Left colon (tissue), 2 donors: ENCODE measurements at regions not wholly inside any gene's neighbourhood (a gene's known extent, or its start where the extent isn't known, plus 50 kb on each side); places are given as distances from the start of the nearest gene placed in this dataset.
"Not testable (repeated sequence)": the region's sequence is repeated elsewhere in the genome, so short reads cannot be mapped to it uniquely, and the experiment has no call there.

Experiments used
- ATAC-seq: fragments of 200-7000 bp; cut with Tn5 transposase; one replicate; pipeline ENCODE4 v1.9.1; 2020; ENCODE audit warnings: mild to moderate bottlenecking, moderate library complexity
- DNase-seq, 2 donors: peaks; one replicate each; pipeline ENCODE4 v3.0.0-alpha.2; 2020
- intact Hi-C, 2 donors: fragments of 100-400 bp; cut with DNase I in 1 of 2; cut with micrococcal nuclease in 1 of 2; formaldehyde crosslinking; loops; one replicate each; pipeline versions ENCODE4 v1.11.2 to v1.14.0; 2022; cut with DNase I, micrococcal nuclease
- donor health status: DM: no; HTN: no; CAD: no.
- donor health status: DM: yes; HTN: yes; CAD: no.

DNA sequence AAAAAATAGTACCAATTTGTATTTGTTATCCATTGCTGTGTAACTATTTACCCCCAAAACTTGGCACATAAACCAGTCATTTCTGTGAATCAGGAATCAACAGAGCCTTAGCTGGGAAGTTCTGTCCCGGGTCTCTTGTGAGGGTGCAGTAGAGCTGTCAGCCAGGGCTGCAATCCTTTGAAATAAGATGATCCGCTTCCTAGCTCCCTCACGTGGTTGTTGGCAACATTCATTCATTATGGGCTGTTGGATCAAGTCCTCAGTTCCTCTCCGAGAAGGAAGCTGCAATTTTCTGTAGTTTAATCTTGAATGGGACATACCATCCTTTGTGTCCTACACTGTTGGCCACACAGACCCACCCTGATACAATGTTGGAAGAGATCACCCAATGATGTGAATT, 277.2 kb downstream of the SUCLA2 start:
- ATAC-seq (no peak), DNase-seq (no peak)
- intact Hi-C loops: no loop called here

DNA sequence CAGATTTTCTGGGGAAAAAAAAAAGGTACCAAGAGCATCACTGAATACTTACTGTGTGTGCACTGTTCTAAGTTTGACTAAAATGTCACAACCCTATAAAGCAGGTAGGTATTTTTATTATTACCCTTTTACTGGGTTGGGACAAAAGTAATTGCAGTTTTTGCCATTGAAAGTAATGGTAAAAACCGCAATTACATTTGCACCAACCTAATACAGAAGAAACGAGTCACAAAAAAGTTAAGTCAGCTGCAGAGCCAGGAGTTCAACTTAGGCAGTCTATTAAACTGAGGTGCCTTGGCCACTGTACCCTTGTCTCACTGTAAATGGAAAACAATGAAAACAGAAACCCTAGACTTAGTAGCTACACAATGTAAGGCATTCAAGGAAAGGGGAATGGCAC, 281.9 kb downstream of the SUCLA2 start:
- DNase-seq (no peak), ATAC-seq (no peak)
- intact Hi-C loops: no loop called here

DNA sequence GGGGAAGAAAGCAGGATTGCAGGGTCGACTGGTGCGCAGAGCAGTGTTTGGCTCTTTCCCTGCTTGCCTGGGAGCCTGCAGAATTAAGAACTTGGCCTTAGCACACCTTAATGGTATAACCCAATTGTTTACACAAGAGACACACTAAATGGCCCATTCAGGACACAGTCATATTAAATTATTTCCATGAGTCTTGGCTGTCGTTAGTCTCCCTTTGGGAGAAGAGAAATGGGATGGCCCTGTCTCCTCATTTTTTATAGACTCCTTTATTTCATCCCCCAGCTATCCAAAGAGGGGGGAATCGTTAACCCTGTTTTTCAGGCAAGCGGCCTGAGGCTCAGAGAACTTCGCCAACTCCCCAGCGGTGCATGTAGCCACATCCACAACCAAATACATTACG, 282.5 kb downstream of the SUCLA2 start:
- intact Hi-C loops: no loop called here
- ATAC-seq (no peak), DNase-seq (no peak)

DNA sequence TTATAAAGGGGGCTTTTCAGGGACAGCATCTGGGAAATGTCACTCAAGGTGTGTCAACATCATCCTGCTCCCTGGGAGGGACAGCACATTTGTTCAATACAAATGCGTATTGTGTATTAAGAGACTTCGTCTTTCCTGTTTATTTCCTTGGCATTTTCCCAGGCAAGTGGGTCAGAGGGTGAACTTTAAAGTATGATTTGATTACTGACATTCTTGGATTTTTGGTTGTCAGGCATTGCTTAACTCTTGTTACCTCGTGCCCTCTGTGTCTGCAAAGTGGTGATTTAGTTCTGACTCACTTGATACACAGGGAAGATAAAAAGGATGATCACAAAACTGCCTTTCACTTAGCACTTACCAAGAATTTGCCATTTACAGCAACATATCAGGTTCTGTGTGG, 292.7 kb downstream of the SUCLA2 start:
- ATAC-seq (no peak), DNase-seq (no peak)
- intact Hi-C loops: no loop called here

DNA sequence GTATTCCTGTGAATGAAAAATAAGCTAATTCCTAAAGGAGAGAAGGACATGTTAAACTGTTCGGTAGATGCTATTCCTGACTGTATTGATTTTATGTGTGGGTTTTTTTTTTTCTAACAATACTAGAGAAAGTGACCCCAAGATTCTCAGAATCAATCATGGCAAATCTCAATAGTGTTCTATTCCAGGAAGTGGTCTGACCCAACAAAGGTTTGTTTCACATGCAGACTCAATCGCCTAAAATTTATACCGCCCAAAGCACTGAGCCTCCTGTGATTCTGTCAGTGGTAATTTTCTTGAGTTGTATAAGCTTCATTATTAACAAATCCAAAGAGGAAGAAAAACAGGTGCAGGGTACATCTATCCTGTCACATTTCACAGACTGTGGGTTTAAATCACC, 293.7 kb downstream of the SUCLA2 start:
- DNase-seq (no peak), ATAC-seq (no peak)
- intact Hi-C loops: no loop called here

DNA sequence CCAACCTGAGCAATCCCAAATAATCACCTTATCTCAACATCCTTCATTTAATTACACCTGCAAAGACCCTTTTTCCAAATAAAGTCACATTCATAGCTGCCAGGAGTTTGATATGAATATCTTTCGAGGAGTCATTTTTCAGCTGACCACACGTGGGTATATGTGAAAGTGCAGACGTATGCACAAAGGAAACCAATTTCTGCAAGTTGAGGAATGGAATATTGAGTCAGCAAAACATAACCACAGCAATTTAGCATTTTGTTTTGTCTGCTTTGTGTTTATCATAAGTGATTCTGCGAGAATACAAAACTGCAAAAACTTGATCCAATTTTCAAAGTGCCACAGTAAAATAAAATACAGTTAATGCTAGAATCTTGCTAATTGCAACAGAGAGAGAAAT, 295.9 kb downstream of the SUCLA2 start:
- DNase-seq (no peak), ATAC-seq (no peak)
- intact Hi-C loops: no loop called here

DNA sequence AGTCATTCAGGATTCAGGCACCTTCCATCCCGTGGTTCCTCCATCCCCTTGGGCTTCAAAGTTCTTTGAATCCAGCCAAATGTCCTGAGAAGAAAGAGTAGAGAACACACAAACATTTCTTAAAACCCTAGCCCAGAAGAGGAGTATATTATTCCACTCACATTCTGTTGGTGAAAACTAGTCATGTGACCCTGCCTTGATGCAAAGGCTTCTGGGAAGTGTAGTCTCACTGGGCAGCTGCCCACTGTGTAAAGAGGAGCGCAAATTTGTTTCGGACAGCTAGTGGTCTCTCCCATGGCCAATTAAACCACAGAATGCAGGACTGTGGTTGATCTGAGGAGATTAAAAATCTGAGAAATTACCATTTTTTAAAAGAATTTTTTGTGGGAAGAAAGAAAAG, 304.4 kb downstream of the SUCLA2 start:
- ATAC-seq (no peak), DNase-seq (no peak)
- intact Hi-C loops: no loop called here

DNA sequence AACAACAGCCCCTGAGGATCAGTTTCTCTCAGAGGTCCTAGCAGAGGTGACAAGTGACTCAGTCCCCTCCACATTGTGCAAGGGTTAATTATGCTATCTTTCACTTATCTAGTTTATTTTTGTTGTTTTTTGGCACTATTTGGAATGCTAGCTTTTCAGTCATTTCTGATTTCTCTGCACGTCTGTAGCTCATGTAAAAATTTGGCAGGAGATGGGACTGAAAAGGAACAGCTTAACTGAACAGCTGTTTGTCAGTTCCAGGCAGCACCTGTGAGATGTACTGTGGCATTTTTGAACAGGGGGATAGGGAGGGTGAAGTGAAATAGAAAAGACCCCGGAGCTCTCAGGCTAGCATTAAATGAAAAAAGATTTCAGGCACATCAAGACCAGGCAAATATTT, 313.5 kb downstream of the SUCLA2 start:
- no peak for DNase-seq

DNA sequence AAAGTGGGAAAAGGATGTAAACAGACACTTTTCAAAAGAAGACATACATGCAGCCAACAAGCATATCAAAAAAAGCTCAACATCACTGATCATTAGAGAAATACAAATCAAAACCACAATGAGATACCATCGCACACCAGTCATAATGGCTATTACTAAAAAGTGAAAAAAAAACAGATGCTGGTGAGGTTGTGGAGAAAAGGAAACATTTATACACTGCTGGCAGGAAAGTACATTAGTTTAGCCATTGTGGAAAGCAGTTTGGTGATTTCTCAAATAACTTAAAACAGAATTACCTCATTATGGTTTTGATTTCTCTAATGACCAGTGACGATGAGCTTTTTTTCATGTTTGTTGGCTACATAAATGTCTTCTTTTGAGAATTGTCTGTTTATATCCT, 315.9 kb downstream of the SUCLA2 start:
- intact Hi-C loops, DNase-seq, ATAC-seq: not testable (repeated sequence)

More for the DNA sequence above, 313.5 kb downstream of the SUCLA2 start:
- intact Hi-C loops: no loop called here
- ATAC-seq: no peak

DNA sequence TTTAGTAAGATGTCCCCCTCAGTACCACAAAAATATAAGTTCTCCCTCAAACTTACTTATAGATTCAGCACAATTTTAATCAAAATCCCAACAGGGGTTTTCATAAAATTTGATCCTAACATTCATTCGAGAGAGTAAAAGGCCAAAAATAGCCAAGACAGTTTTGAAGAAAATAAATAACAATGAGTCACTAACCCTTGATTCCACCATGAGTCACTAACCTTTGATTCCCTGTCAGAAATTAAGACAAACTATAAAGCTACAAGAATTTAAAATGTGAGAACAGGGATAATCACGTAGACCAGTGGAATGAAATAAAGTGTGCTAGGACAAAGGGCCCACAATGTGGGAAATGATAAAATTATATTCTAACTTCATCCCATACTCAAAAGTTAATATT, 320.3 kb downstream of the SUCLA2 start:
- DNase-seq (no peak), ATAC-seq (no peak)
- intact Hi-C loops: no loop called here

DNA sequence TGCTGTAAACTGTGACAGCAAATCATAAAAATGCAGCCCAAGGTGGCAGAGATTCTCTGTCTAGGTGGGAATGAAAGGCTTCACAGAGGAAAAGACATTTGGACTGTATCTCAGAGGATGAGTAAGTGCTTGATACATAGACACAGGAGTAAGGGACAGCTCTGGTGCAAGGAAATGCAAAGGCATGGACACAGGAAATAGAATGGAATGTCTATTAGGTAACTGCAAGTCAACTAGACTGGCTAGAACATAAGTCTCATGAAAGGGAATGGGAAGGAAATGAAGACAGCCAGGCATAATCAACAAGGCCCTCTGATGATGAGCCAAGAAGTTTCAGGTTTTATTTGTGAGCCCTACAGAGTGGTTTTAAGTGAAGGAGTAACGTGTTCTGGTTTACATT, 321.7 kb downstream of the SUCLA2 start:
- intact Hi-C loops: no loop called here
- ATAC-seq: no peak
- no peak for DNase-seq

DNA sequence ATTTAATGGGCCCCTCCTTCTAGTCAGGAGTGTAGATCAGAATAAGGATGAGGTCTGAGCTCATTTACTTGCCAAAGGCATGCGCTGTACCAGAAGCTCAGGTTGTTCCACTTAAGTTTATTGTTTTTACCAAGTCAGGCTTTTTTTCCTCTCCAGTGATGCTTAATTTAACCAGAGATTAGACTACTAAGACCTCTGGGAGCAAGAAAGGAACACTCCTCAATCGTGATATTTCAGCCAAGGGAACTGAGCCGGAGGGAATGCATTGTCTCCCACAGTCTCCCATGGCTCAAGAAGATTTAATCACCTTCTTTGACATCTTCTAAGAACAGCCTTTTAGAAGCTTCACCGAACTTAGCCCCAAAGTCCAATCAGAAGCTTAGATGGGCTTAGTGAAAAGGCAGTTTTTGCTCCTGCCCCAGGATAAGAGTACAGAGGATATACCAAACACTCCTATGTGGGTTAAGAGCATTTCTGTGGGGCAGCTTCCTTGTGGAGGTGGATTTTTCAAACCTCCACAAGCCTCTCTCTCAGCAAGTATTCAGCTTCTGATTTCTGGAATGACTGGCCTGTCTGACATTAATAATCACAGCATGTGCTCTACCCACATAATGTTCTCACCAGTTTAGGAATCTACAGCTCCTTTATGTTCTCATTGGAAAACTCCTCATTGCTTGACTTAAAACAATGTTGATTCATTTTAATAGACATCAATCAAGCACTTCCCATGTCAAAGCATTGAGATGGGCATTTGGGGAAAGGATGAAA, 322.7 kb downstream of the SUCLA2 start:
- no peak for DNase-seq
- no peak for ATAC-seq
- intact Hi-C loops: no loop called here

DNA sequence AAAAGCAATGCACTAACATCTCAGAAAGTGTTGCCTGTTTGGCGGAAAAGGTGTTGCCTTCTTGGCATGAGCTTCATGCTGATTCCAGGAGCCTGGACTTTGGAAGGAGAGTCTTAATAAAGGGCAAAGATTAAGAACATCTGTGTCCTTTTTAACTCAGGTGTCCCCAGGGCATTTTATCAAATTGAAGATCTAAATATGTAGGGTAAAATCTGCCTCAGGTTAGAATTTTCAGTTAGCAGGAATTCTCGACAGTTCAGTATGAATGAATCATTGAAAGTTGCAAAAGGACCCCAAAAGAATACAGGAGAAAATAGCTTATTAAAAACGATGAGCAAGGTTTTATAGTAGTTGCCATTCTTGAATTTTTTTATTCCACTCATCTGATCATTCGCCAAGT, 325.2 kb downstream of the SUCLA2 start:
- intact Hi-C loops: no loop called here
- DNase-seq (no peak), ATAC-seq (no peak)

DNA sequence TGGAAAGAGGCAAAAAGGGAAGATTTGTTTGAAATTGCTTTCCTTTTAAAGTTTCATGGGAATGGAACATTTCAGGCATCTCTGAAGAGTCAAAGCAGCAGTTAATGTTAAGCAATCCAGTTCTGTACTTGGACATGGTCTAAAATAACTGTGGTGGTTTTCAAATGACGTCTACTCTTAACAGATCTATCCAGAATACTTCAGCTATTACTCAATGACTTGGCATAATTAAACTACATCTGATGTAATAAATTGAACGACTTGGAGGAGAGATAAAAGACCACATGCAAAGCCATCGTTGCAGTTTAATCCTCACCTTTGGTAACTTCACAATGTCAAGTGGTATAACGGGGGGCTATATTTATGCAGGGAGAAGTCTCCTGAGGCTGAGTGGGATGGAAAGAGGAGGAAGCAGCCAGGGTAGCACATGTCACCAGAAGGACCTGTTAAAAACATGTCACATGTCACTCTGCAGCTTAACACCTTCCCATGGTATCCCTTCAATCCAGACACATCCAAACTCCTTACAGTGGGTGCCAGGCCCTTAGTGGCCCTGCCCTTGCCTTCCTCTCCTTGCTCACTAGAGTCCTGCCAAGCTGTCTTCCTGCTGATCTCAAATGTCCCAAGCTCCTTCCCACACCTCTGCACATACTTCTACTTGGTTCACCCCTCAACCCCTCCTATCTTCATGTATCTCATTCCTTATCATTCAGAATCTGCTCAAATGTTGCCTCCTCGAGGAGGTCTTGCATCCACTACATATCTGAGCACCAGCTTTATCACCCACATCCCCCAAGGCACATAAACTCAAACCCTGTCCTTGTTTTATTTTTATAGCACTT, 327.8 kb downstream of the SUCLA2 start:
- DNase-seq: no peak
- intact Hi-C loops: no loop called here
- ATAC-seq: no peak

DNA sequence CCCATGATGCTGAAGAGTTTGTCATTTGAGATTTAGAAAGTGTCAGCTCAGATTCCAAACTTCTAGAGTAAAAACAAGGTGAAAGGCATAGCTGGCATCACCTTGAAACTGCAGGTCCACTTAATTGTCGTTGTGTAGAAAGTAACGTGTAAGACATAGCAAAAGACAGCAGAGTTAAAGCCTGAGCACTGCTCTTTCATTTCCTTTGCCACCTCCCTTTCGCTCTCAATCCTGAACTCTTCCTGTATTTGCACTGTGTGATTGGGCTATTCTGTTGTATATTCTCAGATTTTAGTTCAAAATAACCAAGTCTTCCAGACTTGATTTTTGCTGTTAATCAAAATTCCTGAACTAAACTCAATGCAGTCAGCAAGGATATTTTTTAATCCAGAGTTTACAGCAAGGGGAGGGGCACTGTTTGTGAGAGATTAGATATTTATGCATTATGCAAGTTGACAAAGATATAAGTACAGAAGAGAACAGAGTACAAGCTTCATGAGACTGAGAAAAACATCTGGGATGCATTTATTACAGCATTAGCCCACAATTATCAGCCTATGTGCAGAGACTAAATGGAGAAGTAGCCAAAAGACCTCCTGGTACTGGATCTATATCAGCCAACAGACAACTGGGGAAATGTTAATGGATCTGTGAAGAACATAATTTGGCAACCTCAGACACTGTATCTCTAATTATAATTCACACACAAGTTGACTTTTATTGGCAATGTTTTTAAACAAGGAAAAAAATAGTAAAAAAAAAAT, 328.6 kb downstream of the SUCLA2 start:
- intact Hi-C loops: no loop called here
- DNase-seq (no peak), ATAC-seq (no peak)

DNA sequence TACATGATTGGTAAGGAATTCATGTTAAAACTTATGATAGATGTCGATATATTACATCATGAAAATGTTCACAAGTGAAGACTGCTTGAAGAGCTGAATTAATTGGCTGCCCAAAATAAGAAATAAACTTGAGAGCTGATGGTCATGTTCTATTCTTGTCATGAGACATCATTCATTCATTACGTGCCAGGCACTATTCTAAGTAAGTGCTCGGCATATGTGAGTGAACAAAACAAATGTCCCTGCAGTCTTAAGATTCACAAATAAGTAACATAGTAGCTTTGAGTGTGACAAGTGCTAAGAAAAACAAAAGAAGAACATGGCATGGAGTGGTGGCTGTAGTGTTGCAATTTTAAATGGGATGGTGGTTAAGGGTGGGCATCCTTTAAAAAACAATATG, 329.3 kb downstream of the SUCLA2 start:
- DNase-seq (no peak), ATAC-seq (no peak)
- intact Hi-C loops: no loop called here

DNA sequence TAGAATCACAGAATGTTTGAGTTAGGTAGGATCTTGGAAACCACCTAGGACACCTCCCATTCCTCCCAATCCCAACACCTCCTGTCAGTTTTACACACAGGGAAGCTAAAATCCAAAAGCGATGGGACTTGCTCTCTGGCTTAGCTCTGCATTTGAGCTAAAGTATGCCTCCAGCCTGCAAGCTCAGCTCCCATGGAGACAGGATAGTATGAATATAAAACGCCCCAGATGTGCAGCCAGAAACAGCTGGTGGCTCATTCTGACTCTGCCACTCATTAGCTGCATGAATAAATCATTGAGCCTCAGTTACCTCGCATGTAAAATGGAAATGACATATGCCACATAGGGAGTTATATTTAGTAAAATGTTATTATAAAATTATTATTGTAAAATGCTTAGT, 336.0 kb downstream of the SUCLA2 start:
- no peak for ATAC-seq
- DNase-seq: no peak
- intact Hi-C loops: no loop called here

DNA sequence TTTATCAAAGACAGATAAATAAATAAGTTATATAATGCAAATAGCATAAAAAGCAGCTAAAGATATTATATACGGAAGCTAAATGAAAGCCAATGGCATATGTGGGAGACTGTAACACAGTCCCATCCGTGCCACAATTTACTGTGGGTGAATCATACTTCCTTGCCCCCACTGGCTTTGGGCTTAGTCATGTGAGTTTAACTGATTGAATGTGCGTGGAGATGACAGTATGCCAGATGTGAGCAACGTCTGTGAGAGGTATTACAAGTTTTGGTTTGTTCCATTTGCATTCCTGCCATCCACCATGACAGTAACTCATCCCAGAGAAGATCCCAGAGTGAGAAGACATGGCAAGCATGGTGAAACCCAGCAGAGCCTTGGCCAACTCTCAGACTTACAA, 340.0 kb downstream of the SUCLA2 start:
- ATAC-seq (no peak), DNase-seq (no peak)
- intact Hi-C loops: no loop called here

DNA sequence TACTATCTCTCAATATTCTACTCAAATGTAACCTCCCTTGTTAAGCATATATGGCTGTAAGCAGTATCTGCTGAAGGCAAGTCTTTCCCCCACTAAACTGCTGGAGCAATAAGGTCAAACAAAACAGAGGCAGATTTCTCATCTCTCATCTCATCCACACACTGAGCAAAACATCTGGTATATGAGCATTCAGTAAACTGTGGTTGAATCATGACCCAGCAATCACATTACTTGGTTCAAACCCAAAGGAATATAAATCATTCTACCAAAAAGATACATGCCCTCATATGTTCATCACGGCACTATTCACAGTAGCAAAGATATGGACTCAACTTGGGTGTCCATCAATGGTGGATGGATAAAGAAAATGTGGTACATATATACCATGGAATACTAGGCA, 344.4 kb downstream of the SUCLA2 start:
- ATAC-seq: no peak
- no peak for DNase-seq
- intact Hi-C loops: no loop called here

DNA sequence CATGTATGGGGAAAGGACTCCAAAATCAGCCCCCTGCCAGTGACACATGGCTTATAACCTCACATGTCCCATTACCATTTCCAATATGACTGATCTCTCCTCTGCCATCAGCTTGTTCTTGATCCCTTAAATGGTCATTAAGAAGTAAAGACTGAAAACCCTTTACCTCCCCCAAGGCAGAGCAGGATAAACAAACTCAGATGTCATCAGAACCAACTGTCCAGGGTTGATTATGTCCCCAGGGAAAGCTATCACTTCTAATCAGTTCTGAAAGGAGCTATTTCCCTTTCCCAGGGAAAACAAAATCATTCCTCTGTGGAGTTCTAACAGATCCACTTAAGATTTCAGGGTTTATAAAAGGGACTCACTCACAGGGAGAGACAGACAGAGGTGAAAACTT, 350.9 kb downstream of the SUCLA2 start:
- intact Hi-C loops: no loop called here
- no peak for DNase-seq

More for the DNA sequence above, 350.9 kb downstream of the SUCLA2 start:
- ATAC-seq: no peak
